ENCODE measurements at regions not wholly inside any gene's neighbourhood (a gene's known extent, or its start where the extent isn't known, plus 50 kb on each side); places are given as distances from the start of the nearest gene placed in this dataset.

DNA sequence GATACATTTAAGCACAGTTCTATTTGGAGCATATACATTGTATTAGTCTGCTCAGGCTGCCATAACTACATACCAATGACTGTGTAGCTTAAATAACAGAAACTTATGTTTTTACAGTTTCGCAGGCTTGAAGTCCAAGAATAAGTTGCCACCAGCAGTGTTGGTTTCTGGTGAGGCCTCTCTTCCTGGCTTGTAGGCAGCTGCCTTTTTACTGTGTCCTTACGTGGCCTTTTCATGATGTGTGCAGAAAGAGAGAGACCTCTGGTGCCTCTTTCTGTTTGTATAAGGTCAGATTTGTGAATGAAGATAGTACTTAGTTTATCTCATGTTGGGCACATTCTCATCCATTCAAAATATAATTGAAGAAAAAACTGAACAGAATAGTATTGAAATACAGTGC lies 636.6 kb downstream of the FLRT2 start:
- Histone ChIP-seq H3K4me1 (no peaks in the 10 kb centered on the region), H3K27me3 (ENCODE audit: low read depth) (no peaks in the 10 kb centered on the region), H3K9me3 (replicated peaks) (peaks cover 14% of the 10 kb centered on the region), H3K36me3 (no peaks in the 10 kb centered on the region), H3K4me3 (no peak overlapping the region), H3K27ac (replicated peaks) (no peak overlapping the region)
- TF ChIP-seq, protein P1, sequence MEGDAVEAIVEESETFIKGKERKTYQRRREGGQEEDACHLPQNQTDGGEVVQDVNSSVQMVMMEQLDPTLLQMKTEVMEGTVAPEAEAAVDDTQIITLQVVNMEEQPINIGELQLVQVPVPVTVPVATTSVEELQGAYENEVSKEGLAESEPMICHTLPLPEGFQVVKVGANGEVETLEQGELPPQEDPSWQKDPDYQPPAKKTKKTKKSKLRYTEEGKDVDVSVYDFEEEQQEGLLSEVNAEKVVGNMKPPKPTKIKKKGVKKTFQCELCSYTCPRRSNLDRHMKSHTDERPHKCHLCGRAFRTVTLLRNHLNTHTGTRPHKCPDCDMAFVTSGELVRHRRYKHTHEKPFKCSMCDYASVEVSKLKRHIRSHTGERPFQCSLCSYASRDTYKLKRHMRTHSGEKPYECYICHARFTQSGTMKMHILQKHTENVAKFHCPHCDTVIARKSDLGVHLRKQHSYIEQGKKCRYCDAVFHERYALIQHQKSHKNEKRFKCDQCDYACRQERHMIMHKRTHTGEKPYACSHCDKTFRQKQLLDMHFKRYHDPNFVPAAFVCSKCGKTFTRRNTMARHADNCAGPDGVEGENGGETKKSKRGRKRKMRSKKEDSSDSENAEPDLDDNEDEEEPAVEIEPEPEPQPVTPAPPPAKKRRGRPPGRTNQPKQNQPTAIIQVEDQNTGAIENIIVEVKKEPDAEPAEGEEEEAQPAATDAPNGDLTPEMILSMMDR (IDR thresholded peaks at IDR 0.05; ENCODE audit: borderline replicate concordance) = no peak
- intact Hi-C loops (cut with micrococcal nuclease) = no loop called here
- no peak for DNase-seq

- Histone ChIP-seq H3K4me3 (no peak overlapping the region), H3K27me3 (ENCODE audit: low read depth) (no peaks in the 10 kb centered on the region), H3K36me3 (no peaks in the 10 kb centered on the region), H3K9me3 (replicated peaks) (peaks cover 4% of the 10 kb centered on the region), H3K27ac (replicated peaks) (no peak overlapping the region), H3K4me1 (no peaks in the 10 kb centered on the region)
- TF ChIP-seq, protein P1 (IDR thresholded peaks at IDR 0.05; ENCODE audit: borderline replicate concordance) = no peak
- DNase-seq = no peak
- intact Hi-C loops (cut with micrococcal nuclease) = no loop called here
These were observed 623.5 kb downstream of the FLRT2 start for GRCh38 chr14:86153480-86153879.

- TF ChIP-seq, protein P1 (IDR thresholded peaks at IDR 0.05; ENCODE audit: borderline replicate concordance) = no peak
- Histone ChIP-seq H3K9me3 (replicated peaks) (peaks cover 8% of the 10 kb centered on the region), H3K27me3 (ENCODE audit: low read depth) (no peaks in the 10 kb centered on the region), H3K36me3 (no peaks in the 10 kb centered on the region), H3K4me1 (no peaks in the 10 kb centered on the region), H3K27ac (replicated peaks) (no peak overlapping the region), H3K4me3 (no peak overlapping the region)
- no peak for DNase-seq
- intact Hi-C loops (cut with micrococcal nuclease) = no loop called here
These were observed 613.3 kb downstream of the FLRT2 start for GRCh38 chr14:86143248-86143647.

DNA sequence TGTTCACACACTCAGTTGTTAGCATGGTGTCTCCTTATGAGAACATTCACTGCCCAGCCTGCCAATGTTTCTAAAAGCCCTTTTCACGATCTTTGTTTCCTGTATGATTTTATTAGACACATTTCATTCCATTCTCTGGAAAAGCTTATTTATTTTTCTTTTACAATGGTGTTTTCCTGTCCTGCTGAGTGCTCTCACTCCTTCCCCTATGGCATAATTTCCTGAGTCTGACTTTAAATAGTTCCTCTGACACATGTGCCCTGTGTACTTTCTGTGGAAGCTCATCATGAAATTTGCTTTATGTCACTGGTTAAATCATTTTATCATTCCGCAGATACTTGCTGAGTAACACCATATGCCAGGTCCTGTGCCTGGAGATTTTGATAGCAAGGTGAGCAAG lies 612.0 kb downstream of the FLRT2 start:
- Histone ChIP-seq H3K27ac (replicated peaks) (no peak overlapping the region), H3K4me3 (no peak overlapping the region), H3K9me3 (replicated peaks) (peaks cover 20% of the 10 kb centered on the region), H3K27me3 (ENCODE audit: low read depth) (no peaks in the 10 kb centered on the region), H3K4me1 (no peaks in the 10 kb centered on the region), H3K36me3 (no peaks in the 10 kb centered on the region)
- intact Hi-C loops (cut with micrococcal nuclease) = no loop called here
- TF ChIP-seq, protein P1 (IDR thresholded peaks at IDR 0.05; ENCODE audit: borderline replicate concordance) = no peak
- no peak for DNase-seq

- no peak for DNase-seq
These were observed 599.5 kb downstream of the FLRT2 start for GRCh38 chr14:86129426-86129825.

More at GRCh38 chr14:86129426-86129825, 599.5 kb downstream of the FLRT2 start:
- Histone ChIP-seq H3K36me3 (no peaks in the 10 kb centered on the region), H3K27ac (replicated peaks) (no peak overlapping the region), H3K9me3 (replicated peaks) (peaks cover under 1% of the 10 kb centered on the region), H3K4me3 (no peak overlapping the region), H3K4me1 (no peaks in the 10 kb centered on the region), H3K27me3 (ENCODE audit: low read depth) (no peaks in the 10 kb centered on the region)
- TF ChIP-seq, protein P1 (IDR thresholded peaks at IDR 0.05; ENCODE audit: borderline replicate concordance) = no peak
- intact Hi-C loops (cut with micrococcal nuclease) = no loop called here
